ENCODE measurements at regions not wholly inside any gene's neighbourhood (a gene's known extent, or its start where the extent isn't known, plus 50 kb on each side); places are given as distances from the start of the nearest gene placed in this dataset.

- TF ChIP-seq CTCF (IDR thresholded peaks at IDR 0.05; ENCODE audit: insufficient read depth, low read depth, low read length) (no peak), EZH2 (IDR thresholded peaks at IDR 0.05; ENCODE audit: insufficient read depth, low read length) (no peak)
Observed at GRCh38 chr2:122899614-122900013, 1125.5 kb upstream of the CNTNAP5 start.
